Thyroid gland (tissue), 4 donors: ENCODE measurements at regions not wholly inside any gene's neighbourhood (a gene's known extent, or its start where the extent isn't known, plus 50 kb on each side); places are given as distances from the start of the nearest gene placed in this dataset.

Experiments used
- CTCF ChIP-seq, 6 experiments: fragments of 200-600 bp in 3 of 6; fragments of 450-650 bp in 3 of 6; sonication (generic) in 3 of 6; IDR thresholded peaks; one replicate each; pipeline ENCODE4 v1.5.1; 2016 to 2019; ENCODE audit warnings: antibody characterized with exemption in 6 of 6, mild to moderate bottlenecking in 2 of 6, inconsistent platforms in 1 of 6, moderate library complexity in 1 of 6
- POLR2A ChIP-seq, 2 donors: fragments of 450-650 bp; IDR thresholded peaks; one replicate each; pipeline ENCODE4 v1.6.1; 2017; ENCODE audit warnings: antibody characterized with exemption in 2 of 2, mild to moderate bottlenecking in 2 of 2, moderate library complexity in 1 of 2

- TF ChIP-seq CTCF (IDR thresholded peaks at IDR 0.05) (no peak), POLR2A (IDR thresholded peaks at IDR 0.05) (no peak)
These were observed 319.9 kb upstream of the RBMS1 start for GRCh38 chr2:160813506-160813858.
